ENCODE measurements at regions not wholly inside any gene's neighbourhood (a gene's known extent, or its start where the extent isn't known, plus 50 kb on each side); places are given as distances from the start of the nearest gene placed in this dataset.
"Not testable (repeated sequence)": the region's sequence is repeated elsewhere in the genome, so short reads cannot be mapped to it uniquely, and the experiment has no call there.

- FAIRE-seq (no peak), DNase-seq (ENCODE audit: insufficient read length) (no peak)
- TF ChIP-seq TAF1 (IDR thresholded peaks at IDR 0.05; ENCODE audit: borderline replicate concordance, low read depth, low read length): no peak
- no peak for TF ChIP-seq POLR2A (IDR thresholded peaks at IDR 0.05; ENCODE audit: low read depth, low read length)
- TF ChIP-seq POLR2AphosphoS5 (IDR thresholded peaks at IDR 0.05; ENCODE audit: low read depth, low read length): no peak
Observed at GRCh38 chr13:103515410-103515809, 449.2 kb upstream of the SLC10A2 start.

GRCh38 chr13:103514619-103515018, 448.4 kb upstream of the SLC10A2 start:
- no peak for TF ChIP-seq POLR2AphosphoS5 (IDR thresholded peaks at IDR 0.05; ENCODE audit: low read depth, low read length)
- no peak for TF ChIP-seq POLR2A (IDR thresholded peaks at IDR 0.05; ENCODE audit: low read depth, low read length)
- TF ChIP-seq TAF1 (IDR thresholded peaks at IDR 0.05; ENCODE audit: borderline replicate concordance, low read depth, low read length): no peak
- DNase-seq (ENCODE audit: insufficient read length): no peak
- FAIRE-seq: no peak

- DNase-seq (ENCODE audit: insufficient read length): no peak
- FAIRE-seq: no peak
- TF ChIP-seq POLR2AphosphoS5 (IDR thresholded peaks at IDR 0.05; ENCODE audit: low read depth, low read length) (no peak), TAF1 (IDR thresholded peaks at IDR 0.05; ENCODE audit: borderline replicate concordance, low read depth, low read length) (no peak), POLR2A (IDR thresholded peaks at IDR 0.05; ENCODE audit: low read depth, low read length) (no peak)
Observed at GRCh38 chr13:103514188-103514587, 448.0 kb upstream of the SLC10A2 start.

GRCh38 chr13:103510007-103510535, 443.9 kb upstream of the SLC10A2 start:
- FAIRE-seq: no peak
- TF ChIP-seq TAF1 (IDR thresholded peaks at IDR 0.05; ENCODE audit: borderline replicate concordance, low read depth, low read length) (no peak), POLR2A (IDR thresholded peaks at IDR 0.05; ENCODE audit: low read depth, low read length) (no peak), POLR2AphosphoS5 (IDR thresholded peaks at IDR 0.05; ENCODE audit: low read depth, low read length) (no peak)
- DNase-seq (ENCODE audit: insufficient read length): no peak

DNA sequence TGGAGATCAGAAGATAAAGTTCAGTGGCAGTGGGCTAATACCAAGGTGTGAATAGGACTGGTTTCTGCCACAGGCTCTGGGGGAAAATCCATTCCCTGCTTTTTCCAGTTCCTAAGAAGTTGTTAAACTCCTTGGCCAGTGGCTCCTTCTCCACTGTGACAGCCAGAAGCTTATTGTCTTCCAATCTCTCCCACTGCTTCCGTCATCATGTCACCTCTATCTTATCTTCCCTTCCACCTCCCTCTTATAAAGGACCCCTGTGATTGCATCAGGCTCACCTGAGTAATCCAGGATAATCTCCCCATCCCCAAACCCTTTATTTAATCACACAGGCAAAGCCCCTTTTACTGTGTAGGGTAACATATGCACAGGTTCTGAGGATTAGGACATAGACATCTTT, 431.2 kb upstream of the SLC10A2 start:
- TF ChIP-seq POLR2A (IDR thresholded peaks at IDR 0.05; ENCODE audit: low read depth, low read length) (no peak), POLR2AphosphoS5 (IDR thresholded peaks at IDR 0.05; ENCODE audit: low read depth, low read length) (no peak), TAF1 (IDR thresholded peaks at IDR 0.05; ENCODE audit: borderline replicate concordance, low read depth, low read length) (no peak)
- DNase-seq (ENCODE audit: insufficient read length) (no peak), FAIRE-seq (no peak)

DNA sequence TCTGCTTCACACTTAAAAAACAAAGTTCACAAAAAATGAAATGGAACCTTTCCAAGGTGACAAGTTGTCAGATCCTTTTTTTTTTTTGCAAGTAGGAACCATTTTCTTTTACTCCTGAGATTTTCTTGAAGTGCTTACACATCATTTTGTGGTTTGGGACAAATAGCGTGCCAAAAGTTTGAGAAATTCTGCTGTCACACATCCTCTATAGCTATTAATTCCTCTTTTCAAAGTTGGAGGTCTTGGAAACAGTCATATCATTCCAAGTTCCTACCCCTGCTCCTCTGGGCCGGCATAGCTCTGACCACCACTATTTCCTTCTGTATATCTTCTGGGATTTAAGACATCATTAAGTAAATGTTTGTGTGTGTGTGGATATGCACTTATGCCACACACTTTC, 421.6 kb upstream of the SLC10A2 start:
- DNase-seq (ENCODE audit: insufficient read length): no peak
- FAIRE-seq: no peak
- no peak for TF ChIP-seq POLR2A (IDR thresholded peaks at IDR 0.05; ENCODE audit: low read depth, low read length)
- no peak for TF ChIP-seq TAF1 (IDR thresholded peaks at IDR 0.05; ENCODE audit: borderline replicate concordance, low read depth, low read length)
- TF ChIP-seq POLR2AphosphoS5 (IDR thresholded peaks at IDR 0.05; ENCODE audit: low read depth, low read length): no peak

GRCh38 chr13:103473081-103473480, 406.9 kb upstream of the SLC10A2 start:
- no peak for FAIRE-seq
- no peak for DNase-seq (ENCODE audit: insufficient read length)
- TF ChIP-seq POLR2AphosphoS5 (IDR thresholded peaks at IDR 0.05; ENCODE audit: low read depth, low read length) (no peak), TAF1 (IDR thresholded peaks at IDR 0.05; ENCODE audit: borderline replicate concordance, low read depth, low read length) (no peak), POLR2A (IDR thresholded peaks at IDR 0.05; ENCODE audit: low read depth, low read length) (no peak)

DNA sequence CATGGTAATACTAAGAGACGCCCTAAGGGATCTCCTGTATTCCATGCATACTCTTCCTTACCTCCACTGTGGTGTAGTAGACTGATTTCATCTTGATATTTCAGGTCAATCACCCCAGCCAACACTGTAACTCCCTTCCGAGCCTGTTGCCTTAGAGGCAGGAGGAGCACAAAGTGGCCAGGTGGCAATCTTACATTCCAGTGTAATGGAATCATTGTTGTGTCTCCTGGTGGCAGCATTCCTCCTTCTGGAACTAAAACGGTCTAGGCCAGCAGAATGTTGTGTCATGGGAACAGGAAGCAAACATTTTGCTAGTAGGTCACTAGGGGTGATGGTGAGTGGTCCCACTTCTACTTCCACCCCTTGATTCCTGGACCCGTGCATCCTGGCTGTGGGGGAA, 405.7 kb upstream of the SLC10A2 start:
- no peak for TF ChIP-seq POLR2AphosphoS5 (IDR thresholded peaks at IDR 0.05; ENCODE audit: low read depth, low read length)
- no peak for TF ChIP-seq TAF1 (IDR thresholded peaks at IDR 0.05; ENCODE audit: borderline replicate concordance, low read depth, low read length)
- DNase-seq (ENCODE audit: insufficient read length) (no peak), FAIRE-seq (no peak)

GRCh38 chr13:103469771-103470170, 403.6 kb upstream of the SLC10A2 start:
- FAIRE-seq (no peak), DNase-seq (ENCODE audit: insufficient read length) (no peak)
- no peak for TF ChIP-seq POLR2AphosphoS5 (IDR thresholded peaks at IDR 0.05; ENCODE audit: low read depth, low read length)
- TF ChIP-seq TAF1 (IDR thresholded peaks at IDR 0.05; ENCODE audit: borderline replicate concordance, low read depth, low read length): no peak
- no peak for TF ChIP-seq POLR2A (IDR thresholded peaks at IDR 0.05; ENCODE audit: low read depth, low read length)

GRCh38 chr13:103466761-103467160, 400.5 kb upstream of the SLC10A2 start:
- TF ChIP-seq POLR2A (IDR thresholded peaks at IDR 0.05; ENCODE audit: low read depth, low read length) (no peak), POLR2AphosphoS5 (IDR thresholded peaks at IDR 0.05; ENCODE audit: low read depth, low read length) (no peak), TAF1 (IDR thresholded peaks at IDR 0.05; ENCODE audit: borderline replicate concordance, low read depth, low read length) (no peak)
- DNase-seq (ENCODE audit: insufficient read length): no peak
- FAIRE-seq: no peak

- not testable (repeated sequence) for FAIRE-seq; DNase-seq (ENCODE audit: insufficient read length)
Observed at GRCh38 chr13:103460246-103460645, 394.0 kb upstream of the SLC10A2 start.

DNA sequence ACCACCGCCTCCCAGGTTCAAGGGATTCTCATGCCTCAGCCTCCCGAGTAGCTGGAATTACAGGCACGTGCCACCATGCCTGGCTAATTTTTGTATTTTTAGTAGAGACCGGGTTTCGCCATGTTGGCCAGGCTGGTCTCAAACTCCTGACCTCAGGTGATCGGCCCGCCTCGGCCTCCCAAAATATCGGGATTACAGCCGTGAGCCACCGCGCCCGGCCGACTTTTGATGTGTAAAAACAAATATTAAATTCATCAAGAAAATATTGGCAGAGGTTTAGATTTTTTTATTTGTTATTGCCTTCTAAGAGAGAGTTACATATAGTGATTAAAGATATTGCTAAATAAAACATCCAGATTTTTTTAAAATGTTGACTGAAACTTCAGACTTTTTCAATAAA, 390.8 kb upstream of the SLC10A2 start:
- not testable (repeated sequence) for DNase-seq (ENCODE audit: insufficient read length); FAIRE-seq

DNA sequence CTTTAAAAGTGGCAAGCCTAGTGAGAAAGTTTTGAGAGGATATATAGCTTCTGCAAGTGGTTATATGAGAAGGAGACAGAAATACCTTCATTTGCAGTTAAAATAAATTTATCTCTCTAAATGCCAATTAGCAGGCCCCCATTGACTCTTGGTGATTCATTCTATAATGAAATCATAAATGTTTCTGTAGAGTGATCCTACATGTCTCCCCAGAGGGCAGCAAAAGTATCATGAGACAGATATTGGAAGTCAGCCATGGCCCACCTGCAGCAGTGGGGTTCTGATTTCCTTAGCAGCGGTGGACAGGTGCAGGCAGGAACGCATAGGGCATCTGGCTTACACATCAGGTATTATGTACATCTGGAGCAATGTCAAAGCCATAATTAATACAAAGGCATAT, 385.4 kb upstream of the SLC10A2 start:
- TF ChIP-seq TAF1 (IDR thresholded peaks at IDR 0.05; ENCODE audit: borderline replicate concordance, low read depth, low read length) (no peak), POLR2A (IDR thresholded peaks at IDR 0.05; ENCODE audit: low read depth, low read length) (no peak), POLR2AphosphoS5 (IDR thresholded peaks at IDR 0.05; ENCODE audit: low read depth, low read length) (no peak)
- no peak for FAIRE-seq
- no peak for DNase-seq (ENCODE audit: insufficient read length)

All from GM12892 (cell line).